CD4-positive, alpha-beta T cell (primary cell): ENCODE measurements at regions not wholly inside any gene's neighbourhood (a gene's known extent, or its start where the extent isn't known, plus 50 kb on each side); places are given as distances from the start of the nearest gene placed in this dataset.
A peak's percentile ranks its signal among the peaks of the same experiment; 100 is the strongest.

Source experiments
- ATAC-seq: fragments of 200-7000 bp; cut with Tn5 transposase; one replicate; pipeline ENCODE4 v1.10.0; 2022; ENCODE audit warnings: mild to moderate bottlenecking; ENCODE audit not compliant: poor library complexity
- CTCF ChIA-PET: fragments of 350-600 bp; sonication (Branson Sonifier 250); formaldehyde crosslinking; loops from one replicate; lab custom pipeline; 2021; ENCODE audit warnings: antibody characterized with exemption, inconsistent platforms; lab: Charles Lee
- POLR2A ChIA-PET: fragments of 350-600 bp; sonication (Branson Sonifier 250); formaldehyde crosslinking; loops from one replicate; lab custom pipeline; 2021; ENCODE audit warnings: antibody characterized with exemption, inconsistent platforms; lab: Charles Lee
- DNase-seq, 14 experiments: peaks; one replicate each; pipeline ENCODE4 v3.0.0-alpha.2; 2013 to 2020; ENCODE audit warnings: mixed read lengths in 2 of 14
- H3K27ac ChIP-seq, 2 donors: one replicate each; pipeline versions ENCODE4 v1.5.1 to v1.7.0; 2013; ENCODE audit warnings: low read length in 2 of 2, low read depth in 1 of 2, mild to moderate bottlenecking in 1 of 2
- H3K27me3 ChIP-seq, 2 experiments: 1 replicate in 1 of 2; 2 replicates in 1 of 2; pipeline versions ENCODE4 v1.6.1 to v1.7.0; 2013; ENCODE audit warnings: low read length in 2 of 2, control low read depth in 1 of 2, mild to moderate bottlenecking in 1 of 2, moderate library complexity in 1 of 2; ENCODE audit not compliant: insufficient read depth in 2 of 2, control insufficient read depth in 1 of 2
- H3K36me3 ChIP-seq: one replicate; pipeline ENCODE4 v1.6.1; 2013; ENCODE audit warnings: low read length, control low read depth; ENCODE audit not compliant: insufficient read depth
- H3K4me1 ChIP-seq: one replicate; pipeline ENCODE4 v1.6.1; 2013; ENCODE audit warnings: low read length, control low read depth; ENCODE audit not compliant: insufficient read depth
- H3K4me3 ChIP-seq: one replicate; pipeline ENCODE4 v1.5.1; 2013; ENCODE audit warnings: mild to moderate bottlenecking, low read length, moderate library complexity
- H3K9me3 ChIP-seq, 2 experiments: 1 replicate in 1 of 2; 2 replicates in 1 of 2; pipeline versions ENCODE4 v1.6.1 to v1.7.0; 2013; ENCODE audit warnings: low read length in 2 of 2, mild to moderate bottlenecking in 2 of 2, control low read depth in 1 of 2, moderate library complexity in 1 of 2; ENCODE audit not compliant: control insufficient read depth in 1 of 2, insufficient read depth in 1 of 2
- H3K27ac Mint-ChIP-seq: one replicate; pipeline ENCODE4 v1.8.0; 2020; ENCODE audit warnings: mixed read lengths
- H3K27me3 Mint-ChIP-seq: one replicate; pipeline ENCODE4 v1.8.0; 2021; ENCODE audit warnings: mixed read lengths
- H3K36me3 Mint-ChIP-seq: one replicate; pipeline ENCODE4 v1.8.0; 2021; ENCODE audit warnings: low read depth, mixed read lengths
- H3K4me1 Mint-ChIP-seq: one replicate; pipeline ENCODE4 v1.8.0; 2021; ENCODE audit warnings: low read depth, mixed read lengths
- H3K4me3 Mint-ChIP-seq: one replicate; pipeline ENCODE4 v1.8.0; 2020; ENCODE audit warnings: mild to moderate bottlenecking, mixed read lengths
- H3K9me3 Mint-ChIP-seq: one replicate; pipeline ENCODE4 v1.8.0; 2020; ENCODE audit warnings: mixed read lengths
- intact Hi-C, 2 experiments: fragments of 100-400 bp; cut with DNase I in 1 of 2; cut with micrococcal nuclease in 1 of 2; formaldehyde crosslinking; loops; one replicate each; pipeline versions ENCODE4 v1.15.1 to v1.9.0; 2023 to 2025; cut with DNase I, micrococcal nuclease
- TF ChIP-seq, protein P1 (sequence below): fragments of 200-600 bp; IDR thresholded peaks from one replicate; pipeline ENCODE4 v1.8.0; 2022; ENCODE audit warnings: antibody characterized with exemption, mild to moderate bottlenecking

DNA sequence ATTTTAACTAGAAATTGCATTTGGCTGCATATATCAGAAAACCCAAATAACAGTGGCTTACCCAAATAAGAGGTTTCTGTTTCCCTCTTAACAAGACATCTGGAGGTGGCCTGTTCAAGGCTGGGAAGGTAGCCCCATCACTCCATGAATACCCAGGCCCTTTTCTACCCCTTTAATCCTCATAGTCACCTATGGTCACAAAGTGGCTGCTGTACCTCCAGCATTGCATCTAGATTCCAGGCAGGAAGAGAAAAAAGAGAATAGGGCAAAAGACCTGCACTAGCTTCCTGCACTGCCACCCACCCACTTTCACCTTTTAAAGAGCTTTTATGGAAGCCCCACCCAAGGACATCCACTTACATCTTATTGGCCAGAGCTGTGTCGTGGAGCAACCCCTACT is 124.0 kb upstream of the NCOR2 start:
- Histone ChIP-seq H3K36me3 (no peaks in the 10 kb centered on the region), H3K4me3 (no peak overlapping the region), H3K27ac (no peak overlapping the region), H3K9me3 (peaks cover 13 to 19% of the 10 kb centered on the region in 2 experiments), H3K4me1 (peaks cover 31% of the 10 kb centered on the region), H3K27me3 (no peaks in the 10 kb centered on the region)
- Mint-ChIP-seq H3K4me1 (peaks cover 26% of the 10 kb centered on the region), H3K27ac (no peak overlapping the region), H3K9me3 (no peaks in the 10 kb centered on the region), H3K4me3 (no peak overlapping the region), H3K36me3 (no peaks in the 10 kb centered on the region), H3K27me3 (no peaks in the 10 kb centered on the region)
- TF ChIP-seq, protein P1, sequence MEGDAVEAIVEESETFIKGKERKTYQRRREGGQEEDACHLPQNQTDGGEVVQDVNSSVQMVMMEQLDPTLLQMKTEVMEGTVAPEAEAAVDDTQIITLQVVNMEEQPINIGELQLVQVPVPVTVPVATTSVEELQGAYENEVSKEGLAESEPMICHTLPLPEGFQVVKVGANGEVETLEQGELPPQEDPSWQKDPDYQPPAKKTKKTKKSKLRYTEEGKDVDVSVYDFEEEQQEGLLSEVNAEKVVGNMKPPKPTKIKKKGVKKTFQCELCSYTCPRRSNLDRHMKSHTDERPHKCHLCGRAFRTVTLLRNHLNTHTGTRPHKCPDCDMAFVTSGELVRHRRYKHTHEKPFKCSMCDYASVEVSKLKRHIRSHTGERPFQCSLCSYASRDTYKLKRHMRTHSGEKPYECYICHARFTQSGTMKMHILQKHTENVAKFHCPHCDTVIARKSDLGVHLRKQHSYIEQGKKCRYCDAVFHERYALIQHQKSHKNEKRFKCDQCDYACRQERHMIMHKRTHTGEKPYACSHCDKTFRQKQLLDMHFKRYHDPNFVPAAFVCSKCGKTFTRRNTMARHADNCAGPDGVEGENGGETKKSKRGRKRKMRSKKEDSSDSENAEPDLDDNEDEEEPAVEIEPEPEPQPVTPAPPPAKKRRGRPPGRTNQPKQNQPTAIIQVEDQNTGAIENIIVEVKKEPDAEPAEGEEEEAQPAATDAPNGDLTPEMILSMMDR: no peak
- DNase-seq (no peak), ATAC-seq (no peak)
- intact Hi-C loops: no loop called here
- POLR2A ChIA-PET: no interaction called here
- CTCF ChIA-PET: no interaction called here

GRCh38 chr12:124689631-124690030 is 122.2 kb upstream of the NCOR2 start:
- TF ChIP-seq, protein P1: no peak
- H3K4me1 Mint-ChIP-seq: peaks cover 26% of the 10 kb centered on the region
- CTCF ChIA-PET: no interaction called here

DNA sequence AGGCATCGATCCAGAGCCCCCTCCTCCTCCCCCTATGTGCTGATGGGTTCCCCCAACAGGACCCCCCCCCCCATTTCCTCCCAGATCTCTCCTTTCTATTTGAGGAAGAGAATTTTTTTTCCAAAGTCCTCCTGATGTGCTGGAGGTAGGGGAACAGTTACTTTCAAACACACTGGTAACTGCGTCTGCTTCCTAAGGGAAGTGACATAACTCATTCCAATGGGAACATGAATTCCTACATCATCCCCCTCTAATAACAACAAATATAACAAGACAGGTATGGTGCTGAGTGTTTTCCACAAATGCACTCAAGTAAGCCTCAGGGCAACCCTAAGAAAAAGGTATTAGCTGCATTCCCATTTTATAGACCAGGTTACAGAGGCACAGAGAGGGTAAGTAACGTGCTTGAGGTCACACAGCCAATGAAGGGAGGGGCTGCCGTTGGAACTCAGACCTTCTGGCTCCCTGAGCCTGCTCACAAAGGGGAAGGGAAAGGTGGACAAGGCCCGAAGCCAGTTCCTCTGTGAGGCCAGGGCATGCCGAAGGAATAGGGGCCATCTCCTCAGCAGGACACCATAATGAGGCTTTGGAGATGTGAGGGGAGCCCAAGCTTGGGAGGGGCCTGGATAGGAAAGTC is 121.1 kb upstream of the NCOR2 start:
- Mint-ChIP-seq H3K36me3 (no peaks in the 10 kb centered on the region), H3K27ac (no peak overlapping the region), H3K27me3 (no peaks in the 10 kb centered on the region), H3K9me3 (no peaks in the 10 kb centered on the region), H3K4me3 (no peak overlapping the region), H3K4me1 (peaks cover 20% of the 10 kb centered on the region)
- H3K27me3 ChIP-seq: no peaks in the 10 kb centered on the region
- TF ChIP-seq, protein P1: no peak
- ChIA-PET CTCF (no interaction called here), POLR2A (no interaction called here)
- no peak for ATAC-seq
- DNase-seq: no peak
- H3K9me3 ChIP-seq: peaks cover 15 to 19% of the 10 kb centered on the region in 2 experiments
- no peak overlapping the region for H3K4me3 ChIP-seq
- H3K4me1 ChIP-seq: peaks cover 19% of the 10 kb centered on the region
- no peaks in the 10 kb centered on the region for H3K36me3 ChIP-seq
- intact Hi-C loops: no loop called here
- no peak overlapping the region for H3K27ac ChIP-seq

More at GRCh38 chr12:124689631-124690030, 122.2 kb upstream of the NCOR2 start:
- H3K27me3 ChIP-seq: no peaks in the 10 kb centered on the region
- H3K4me3 Mint-ChIP-seq: no peak overlapping the region
- H3K4me1 ChIP-seq: peaks cover 28% of the 10 kb centered on the region
- H3K27me3 Mint-ChIP-seq: no peaks in the 10 kb centered on the region
- no peaks in the 10 kb centered on the region for H3K9me3 Mint-ChIP-seq
- no peaks in the 10 kb centered on the region for H3K36me3 Mint-ChIP-seq
- no peak overlapping the region for H3K4me3 ChIP-seq
- POLR2A ChIA-PET: no interaction called here
- ATAC-seq (no peak), DNase-seq (peak in 1 of 14 experiments; percentile 33)
- H3K27ac Mint-ChIP-seq: no peak overlapping the region
- peaks cover 16 to 19% of the 10 kb centered on the region in 2 experiments for H3K9me3 ChIP-seq
- no peaks in the 10 kb centered on the region for H3K36me3 ChIP-seq
- intact Hi-C loops: no loop called here
- no peak overlapping the region for H3K27ac ChIP-seq
